ENCODE measurements at regions not wholly inside any gene's neighbourhood (a gene's known extent, or its start where the extent isn't known, plus 50 kb on each side); places are given as distances from the start of the nearest gene placed in this dataset.

DNA sequence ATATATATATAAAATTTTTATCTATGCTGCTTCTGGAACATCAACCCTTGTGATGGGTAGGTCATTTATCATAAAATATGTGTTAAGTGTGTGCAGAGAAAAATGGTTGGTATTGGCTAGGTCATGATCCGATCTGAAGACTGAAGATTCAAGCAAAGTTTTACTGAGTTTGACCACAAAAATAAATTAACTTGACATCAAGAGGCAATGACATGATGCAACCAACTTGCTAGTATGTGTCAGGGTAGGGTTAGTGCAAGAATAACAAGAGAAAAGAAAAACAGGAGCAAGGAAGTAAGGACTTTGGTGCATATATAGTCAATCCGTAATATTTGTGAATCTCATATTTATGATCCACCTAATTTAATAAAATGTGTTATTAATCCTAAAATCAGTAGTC is 1202.0 kb upstream of the ADGRB3 start:
- H3K79me2 ChIP-seq (ENCODE audit: control insufficient read depth in 1 of 2, insufficient read depth in 2 of 2, low read length in 2 of 2): no peaks in the 10 kb centered on the region
- H3K27me3 ChIP-seq (replicated peaks in 1 of 4; ENCODE audit: control insufficient read depth in 3 of 4, extremely low read depth in 1 of 4, insufficient read depth in 3 of 4, low read length in 3 of 4): no peaks in the 10 kb centered on the region
- no peak for FAIRE-seq

More for the DNA sequence above, 1202.0 kb upstream of the ADGRB3 start:
- H3K23ac ChIP-seq (ENCODE audit: insufficient read length): no peak overlapping the region
- no peak overlapping the region for H3K4ac ChIP-seq (replicated peaks; ENCODE audit: insufficient read length, low read depth, low read length)
- no peak overlapping the region for H3K4me3 ChIP-seq (ENCODE audit: extremely low read depth in 1 of 4, insufficient read depth in 2 of 4, low read depth in 3 of 4, low read length in 4 of 4)
- H2BK120ac ChIP-seq (replicated peaks; ENCODE audit: low read depth, low read length): no peak overlapping the region
- no peak overlapping the region for H2BK12ac ChIP-seq (ENCODE audit: low read depth, low read length)
- 67% methylated on average over 2 of the region's 2 CpGs; no CpG with 5 or more reads in 1 of the 2 experiments for WGBS, 2 experiments (ENCODE audit: extremely low coverage in 1 of 2, insufficient coverage in 1 of 2, insufficient read length in 1 of 2, insufficient replicate concordance in 2 of 2, low coverage in 1 of 2, low lambda C conversion rate in 2 of 2, missing lambda C conversion rate in 1 of 2)
- no peaks in the 10 kb centered on the region for H3K9me3 ChIP-seq (ENCODE audit: insufficient read depth in 2 of 2, low read depth in 1 of 2, low read length in 1 of 2)
- no peaks in the 10 kb centered on the region for H3K79me1 ChIP-seq (ENCODE audit: low read depth, low read length)
- H3K9ac ChIP-seq (replicated peaks in 1 of 4; ENCODE audit: extremely low read depth in 1 of 4, low read depth in 3 of 4, low read length in 3 of 4): no peak overlapping the region
- no peaks in the 10 kb centered on the region for H4K20me1 ChIP-seq (replicated peaks in 1 of 2; ENCODE audit: control insufficient read depth in 1 of 2, insufficient read depth in 2 of 2, low read length in 2 of 2)
- no peak overlapping the region for H3K4me2 ChIP-seq (ENCODE audit: insufficient read depth in 1 of 2, low read depth in 2 of 2, low read length in 2 of 2)
- no peak overlapping the region for H2BK15ac ChIP-seq (ENCODE audit: low read length)
- DNase-seq (ENCODE audit: low read depth in 1 of 2, low spot score in 2 of 2): no peak
- H3K56ac ChIP-seq (replicated peaks; ENCODE audit: insufficient read length, low read depth, low read length): no peak overlapping the region
- no peak overlapping the region for H4K5ac ChIP-seq (ENCODE audit: insufficient read length, low read depth, low read length)
- TF ChIP-seq CBX8 (IDR thresholded peaks at IDR 0.05; ENCODE audit: borderline replicate concordance, low read depth, low read length) (no peak), BRCA1 (IDR thresholded peaks at IDR 0.05; ENCODE audit: low read depth, low read length) (no peak), FOSL1 (IDR thresholded peaks at IDR 0.05; ENCODE audit: insufficient read depth, low read depth, low read length) (no peak), KDM1A (IDR thresholded peaks at IDR 0.05; ENCODE audit: borderline replicate concordance, low read length) (no peak), SUZ12 (IDR thresholded peaks at IDR 0.05; ENCODE audit: low read length) (no peak), SP2 (IDR thresholded peaks at IDR 0.05; ENCODE audit: low read length) (no peak)
- H3K18ac ChIP-seq (ENCODE audit: extremely low read depth, low read length): no peak overlapping the region
- no peak overlapping the region for H2BK20ac ChIP-seq (ENCODE audit: low read length)
- H3K27ac ChIP-seq (ENCODE audit: low read depth, low read length): no peak overlapping the region
- no peaks in the 10 kb centered on the region for H3K23me2 ChIP-seq (ENCODE audit: low read depth, low read length)
- no peaks in the 10 kb centered on the region for H3K36me3 ChIP-seq (ENCODE audit: control insufficient read depth in 2 of 4, insufficient read depth in 4 of 4, low read length in 3 of 4)
- H3K4me1 ChIP-seq (replicated peaks in 1 of 4; ENCODE audit: control insufficient read depth in 3 of 4, insufficient read depth in 4 of 4, low read length in 3 of 4): no peaks in the 10 kb centered on the region
- H3K14ac ChIP-seq (ENCODE audit: insufficient read length): no peak overlapping the region
- no peak overlapping the region for H4K8ac ChIP-seq (ENCODE audit: extremely low read depth, insufficient read depth, low read length)
- H2BK5ac ChIP-seq (ENCODE audit: low read depth, low read length): no peak overlapping the region
- ChIA-PET POLR2A (ENCODE audit: partially characterized antibody) (no interaction called here), CTCF (ENCODE audit: partially characterized antibody) (no interaction called here)
- H2AFZ ChIP-seq (ENCODE audit: low read length): no peak overlapping the region
- no peak overlapping the region for H4K91ac ChIP-seq (replicated peaks; ENCODE audit: insufficient read length, low read length)
- no peak overlapping the region for H2AK5ac ChIP-seq (ENCODE audit: low read depth, low read length)

Measured in H1 (cell line).